HG02884 (cell line): ENCODE measurements at regions not wholly inside any gene's neighbourhood (a gene's known extent, or its start where the extent isn't known, plus 50 kb on each side); places are given as distances from the start of the nearest gene placed in this dataset.

Experiments
- ATAC-seq: cut with Tn5 transposase; IDR thresholded peaks from one replicate; pipeline ENCODE4 v1.9.1; 2021; ENCODE audit warnings: mild to moderate bottlenecking, moderate library complexity; ENCODE audit not compliant: unreplicated experiment

DNA sequence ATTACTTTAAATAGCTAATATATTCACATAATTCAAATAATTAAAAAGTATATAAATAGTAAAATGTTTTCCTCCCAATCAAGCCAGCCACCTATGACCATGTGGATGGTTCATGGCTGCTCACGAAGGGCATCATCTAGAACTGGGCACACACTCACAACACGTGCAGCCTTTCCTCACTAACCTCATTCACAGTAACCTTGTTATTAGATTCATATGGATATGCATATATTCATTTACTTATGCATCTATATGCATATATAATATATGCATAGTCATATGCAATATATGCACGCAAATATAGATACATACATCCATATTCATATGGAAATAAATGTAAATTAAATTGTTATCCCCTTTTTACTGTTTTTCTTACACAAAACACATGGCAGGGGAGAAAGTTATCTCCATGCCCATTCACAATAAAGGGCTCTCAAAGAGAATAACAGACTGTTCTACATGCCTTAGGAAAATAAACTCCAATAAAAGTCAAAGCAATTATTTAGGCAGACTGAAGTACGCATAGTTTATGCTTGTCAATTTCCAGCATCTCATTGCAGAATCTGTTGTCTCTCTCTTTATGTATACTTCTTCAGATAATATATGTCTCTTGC lies 163.9 kb upstream of the ADGRL3 start:
- ATAC-seq: no peak

DNA sequence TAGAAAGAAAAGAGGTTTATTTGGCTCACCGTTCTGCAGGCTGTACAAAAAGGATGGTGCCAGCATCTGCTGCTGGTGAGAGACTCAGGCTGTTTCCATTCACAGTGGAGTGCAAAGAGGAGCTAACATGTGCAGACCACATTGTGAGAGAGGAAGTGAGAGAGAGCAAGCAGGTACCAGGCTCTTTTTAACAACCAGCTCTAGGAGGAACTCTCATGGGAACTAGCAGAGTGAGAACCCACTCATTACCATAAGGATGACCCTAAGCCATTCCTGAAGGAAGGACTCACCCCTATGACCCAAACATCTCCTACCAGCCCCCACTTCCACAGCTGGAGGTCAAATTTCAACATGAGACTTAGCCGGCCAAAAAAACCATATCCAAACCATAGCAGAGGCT lies 158.6 kb upstream of the ADGRL3 start:
- ATAC-seq: no peak

DNA sequence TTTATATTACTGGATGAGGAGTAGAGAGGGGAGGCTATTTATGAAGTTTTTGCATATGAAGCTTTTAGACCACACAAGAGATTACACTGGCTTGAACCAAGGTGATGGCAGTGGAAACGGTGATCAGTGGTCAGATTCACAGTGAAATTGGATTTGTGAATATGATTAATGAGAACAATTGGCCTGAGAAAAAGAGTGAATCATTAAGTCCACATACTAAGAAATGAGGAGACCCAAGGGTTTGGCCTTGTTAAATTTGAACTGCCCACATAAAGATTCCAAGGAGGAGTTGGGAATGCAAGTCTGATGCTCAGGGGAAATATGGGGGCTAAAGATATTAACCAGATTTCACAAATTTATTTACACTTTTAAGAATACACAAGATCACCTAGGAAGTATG lies 155.3 kb upstream of the ADGRL3 start:
- no peak for ATAC-seq

DNA sequence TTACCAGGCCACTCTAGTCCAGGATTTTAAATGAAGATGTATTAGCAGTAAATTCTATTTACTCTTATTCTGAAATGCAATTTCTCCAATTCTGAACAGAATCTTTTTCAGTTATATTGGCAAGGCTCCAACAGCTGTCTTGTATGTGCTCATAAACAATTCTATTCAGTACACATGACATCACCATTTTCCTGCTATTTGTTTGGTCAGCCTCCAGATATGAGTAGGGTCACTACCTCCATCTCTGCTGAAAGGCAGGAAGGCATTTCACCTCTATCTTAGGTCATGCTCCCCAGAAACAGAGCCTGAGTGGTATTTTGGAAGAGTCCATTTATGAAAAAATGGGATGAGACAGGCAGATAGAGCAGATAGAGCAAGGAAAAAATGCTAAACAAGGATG lies 151.1 kb upstream of the ADGRL3 start:
- ATAC-seq: no peak

DNA sequence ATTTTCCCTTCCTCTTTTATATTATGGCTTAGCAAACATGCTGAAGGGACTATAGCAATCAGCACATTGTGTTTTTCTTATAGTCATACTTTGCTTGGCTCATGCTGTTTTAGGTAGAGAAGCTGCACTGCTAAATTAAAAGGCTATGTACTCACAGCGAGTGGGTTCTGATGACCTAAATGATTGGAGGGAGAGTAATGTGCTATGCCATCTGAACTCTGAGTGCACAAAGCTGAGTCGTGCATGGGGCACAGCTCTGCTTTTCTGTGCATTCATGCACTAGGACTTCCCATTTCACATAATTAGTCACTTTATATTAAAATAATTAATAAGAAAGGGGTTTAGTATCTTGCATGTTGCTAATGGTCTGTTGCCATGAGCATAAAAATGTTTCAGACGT lies 132.7 kb upstream of the ADGRL3 start:
- no peak for ATAC-seq

DNA sequence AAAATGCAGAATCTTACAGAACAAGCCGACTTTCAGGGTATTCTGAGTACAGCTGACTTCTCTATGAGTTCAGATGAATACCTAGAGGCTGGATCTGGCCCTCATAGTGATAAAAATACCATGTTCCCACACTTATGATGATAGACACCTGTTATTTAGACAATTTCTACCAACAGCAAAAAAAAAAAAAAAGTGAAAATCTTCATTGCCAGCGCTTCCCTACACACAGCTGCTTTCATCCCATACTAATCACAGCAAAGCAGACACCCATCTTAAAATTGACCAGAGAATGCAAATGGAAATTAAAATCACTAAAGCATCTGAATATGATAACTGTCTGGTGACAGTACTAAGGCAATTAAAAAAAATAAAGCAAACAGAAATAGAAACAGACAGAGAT lies 132.1 kb upstream of the ADGRL3 start:
- ATAC-seq: no peak

DNA sequence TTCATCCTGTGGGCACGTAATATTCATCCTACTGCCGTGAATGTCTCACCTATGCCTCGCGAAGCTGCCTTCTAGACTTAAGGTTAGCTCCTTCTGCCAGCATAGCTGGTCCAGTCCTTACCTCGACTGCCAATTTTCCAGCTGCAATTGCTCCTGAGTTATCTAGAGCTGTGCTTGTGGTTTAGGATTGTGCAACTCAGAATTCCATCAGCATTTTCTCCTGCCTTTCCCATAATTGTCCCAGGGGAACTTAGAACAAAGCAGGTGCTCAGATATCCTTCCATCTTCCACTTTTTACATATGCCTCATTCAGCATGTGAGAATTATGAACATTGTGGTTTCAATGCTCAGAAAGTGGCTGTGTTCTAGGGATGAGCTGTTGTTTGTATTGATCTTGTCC lies 131.4 kb upstream of the ADGRL3 start:
- no peak for ATAC-seq

DNA sequence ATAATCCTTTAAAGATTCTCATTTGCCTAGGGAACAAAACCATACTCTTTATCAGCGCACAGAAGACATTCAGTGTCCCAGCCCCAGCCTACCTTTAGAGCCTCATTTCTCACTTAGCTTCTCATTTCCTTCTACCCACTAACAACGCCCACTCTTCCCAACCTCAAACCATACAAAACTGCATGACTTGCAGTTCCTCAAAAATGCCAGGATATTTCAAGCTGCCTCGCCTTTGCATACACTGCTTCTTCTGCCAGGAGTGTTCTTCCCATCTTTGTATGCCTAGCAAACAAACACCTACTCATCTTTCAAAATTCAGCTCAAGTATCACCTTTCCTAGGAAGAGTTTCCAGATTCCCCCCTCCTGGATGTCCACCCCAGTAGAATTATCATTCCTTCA lies 129.9 kb upstream of the ADGRL3 start:
- ATAC-seq: no peak

DNA sequence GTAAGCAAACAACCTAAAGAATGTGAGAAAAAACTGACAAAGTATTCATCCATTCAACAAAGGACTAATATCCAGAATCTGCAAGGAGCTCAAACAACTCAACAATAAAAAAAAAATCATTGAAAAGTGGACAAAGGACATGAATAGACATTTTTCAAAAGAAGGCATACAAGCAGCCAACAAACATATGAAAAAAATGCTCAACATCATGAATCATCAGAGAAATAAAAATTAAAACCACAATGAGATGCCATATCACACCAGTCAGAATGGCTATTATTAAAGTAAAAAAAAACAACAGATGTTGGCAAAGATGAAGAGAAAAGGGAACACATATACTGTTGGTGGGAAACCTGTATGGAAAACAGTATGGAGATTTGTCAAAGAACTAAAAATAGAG lies 120.7 kb upstream of the ADGRL3 start:
- no peak for ATAC-seq

DNA sequence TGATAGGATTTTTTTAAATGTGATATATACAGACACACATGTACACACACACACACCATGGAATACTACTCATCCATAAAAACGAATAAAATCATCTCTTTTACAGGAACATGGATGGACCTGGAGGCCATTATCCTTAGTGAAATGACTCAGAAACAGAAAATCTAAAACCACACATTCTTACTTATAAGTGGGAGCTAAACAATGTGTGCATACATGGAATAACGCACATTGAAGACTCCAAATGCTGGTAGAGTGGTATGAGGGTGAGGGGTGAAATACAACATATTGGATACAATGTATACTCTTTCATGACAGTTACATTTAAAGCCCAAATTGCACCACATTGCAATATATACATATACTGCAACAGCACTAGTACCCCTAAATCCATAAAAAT lies 120.2 kb upstream of the ADGRL3 start:
- ATAC-seq: no peak

DNA sequence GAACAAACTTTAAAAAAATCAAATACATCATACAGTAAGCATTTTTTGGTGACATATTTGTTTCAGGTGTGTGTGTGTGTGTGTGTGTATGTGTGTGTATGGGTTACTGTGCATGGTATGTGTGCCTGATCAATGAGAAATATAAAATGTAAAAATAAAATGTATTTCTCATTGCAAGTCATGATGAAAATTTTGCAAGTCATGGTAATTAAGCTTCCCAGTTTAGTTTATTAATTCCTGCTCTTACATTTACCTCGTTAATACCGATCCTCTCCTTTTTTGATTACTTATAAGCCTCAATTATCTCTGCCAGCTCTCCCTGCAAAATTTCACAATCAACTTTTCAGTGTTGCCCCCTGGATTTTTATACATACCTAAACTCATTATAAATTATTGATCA lies 114.6 kb upstream of the ADGRL3 start:
- ATAC-seq: no peak

DNA sequence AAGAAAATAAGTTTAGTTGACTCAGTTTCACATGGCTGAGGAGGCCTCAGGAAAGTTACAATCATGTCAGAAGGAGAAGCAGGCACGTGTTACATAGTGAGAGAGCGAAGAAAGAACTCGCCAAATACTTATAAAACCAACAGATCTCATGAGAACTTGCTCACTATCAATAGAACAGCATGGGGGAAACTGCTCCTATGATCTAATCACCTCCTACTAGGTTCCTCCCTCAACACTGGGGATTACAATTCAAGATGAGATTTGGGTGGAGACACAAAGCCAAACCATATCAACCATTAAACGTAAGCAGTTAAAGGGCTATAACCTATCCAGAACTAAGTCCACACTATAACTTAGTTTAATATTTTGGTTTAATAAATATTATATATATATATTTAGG lies 113.8 kb upstream of the ADGRL3 start:
- ATAC-seq: no peak

DNA sequence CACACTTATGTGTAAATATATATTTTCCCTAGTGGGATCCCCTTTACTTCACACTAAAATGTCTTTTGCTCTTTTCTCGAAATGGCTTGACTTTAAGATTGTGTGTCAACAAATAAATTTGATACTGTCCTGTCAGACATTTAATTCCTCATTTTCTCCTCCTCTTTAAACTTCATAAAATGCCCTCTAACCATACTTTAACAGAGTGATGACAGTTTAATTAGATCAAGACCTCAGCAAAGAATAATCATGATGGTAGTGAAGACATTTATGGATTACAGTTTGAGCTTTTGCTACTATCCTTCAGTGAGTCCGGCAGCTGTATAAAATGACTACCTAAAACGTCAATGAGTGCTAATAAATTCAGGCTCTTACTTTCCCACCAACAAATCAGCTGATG lies 113.1 kb upstream of the ADGRL3 start:
- no peak for ATAC-seq

DNA sequence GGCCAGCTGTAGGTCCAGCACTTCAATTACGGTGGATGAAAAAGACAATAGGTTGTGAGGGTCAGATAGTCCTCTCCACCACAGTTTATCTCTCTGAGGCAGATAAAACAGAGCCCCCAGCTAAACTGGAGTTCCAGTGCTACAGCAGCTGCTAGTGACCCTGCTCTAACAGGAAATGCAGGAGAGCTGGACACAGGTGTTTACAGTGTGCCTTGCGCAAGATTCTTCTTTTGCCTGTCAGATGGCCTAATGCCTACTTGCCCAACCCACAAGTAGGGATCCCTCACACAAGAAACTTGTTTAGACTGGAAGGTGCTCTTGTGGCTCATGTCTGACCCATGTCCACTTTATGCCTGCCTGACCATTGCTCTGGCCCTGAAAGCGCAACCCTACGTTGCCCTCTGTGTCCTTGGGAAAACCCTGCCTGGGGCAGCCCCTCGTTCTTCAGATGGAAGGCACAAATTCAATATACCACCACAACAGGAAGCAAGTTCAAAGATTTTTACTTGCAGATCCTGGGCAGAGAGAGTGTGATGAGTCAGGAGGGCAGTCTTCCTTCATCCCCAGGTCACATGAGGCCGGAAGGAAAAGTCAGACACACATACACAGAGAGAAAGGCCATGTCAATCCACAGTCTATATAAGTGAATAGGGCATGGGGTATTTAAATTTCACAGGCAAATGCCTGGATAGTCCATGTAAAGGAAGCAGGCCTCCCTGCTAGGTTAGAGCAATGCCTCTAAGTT lies 105.1 kb upstream of the ADGRL3 start:
- no peak for ATAC-seq

DNA sequence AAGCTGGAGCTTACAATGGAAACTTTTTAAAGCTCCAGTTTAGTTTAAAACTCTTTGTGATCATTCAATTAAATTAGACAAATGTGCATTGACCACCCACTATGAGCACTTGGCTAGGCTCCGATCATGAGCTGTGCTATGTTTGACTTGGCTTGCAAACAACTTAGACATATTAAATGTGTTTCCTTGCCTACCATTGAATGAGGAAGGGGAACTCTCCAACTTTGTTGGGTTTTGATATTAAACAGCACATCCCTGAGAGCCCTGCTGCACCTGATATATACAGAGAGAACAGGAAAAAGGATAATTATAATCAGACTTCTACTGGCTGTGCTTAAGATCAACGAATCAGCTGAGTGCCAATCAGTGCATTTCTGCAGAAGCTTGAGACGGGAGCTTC lies 71.4 kb upstream of the ADGRL3 start:
- ATAC-seq: no peak

DNA sequence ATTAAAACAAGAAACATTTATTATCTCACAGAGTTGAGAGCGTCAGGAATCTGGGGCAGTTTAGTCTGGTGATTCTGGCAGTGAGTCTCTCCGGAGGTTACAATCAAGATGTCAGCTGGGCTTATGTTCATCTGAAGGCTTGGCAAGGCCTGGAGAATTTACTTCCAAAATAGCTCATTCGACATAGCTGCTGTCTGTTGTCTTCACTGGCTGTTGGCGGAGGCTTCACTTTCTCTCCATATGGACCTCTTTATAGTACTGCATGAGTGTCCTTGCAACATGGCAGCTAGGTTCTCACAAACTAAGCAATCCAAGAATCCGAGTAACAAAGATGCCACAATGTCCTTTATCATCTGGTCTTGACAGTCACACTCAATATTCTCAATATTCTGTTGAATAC lies 70.2 kb upstream of the ADGRL3 start:
- no peak for ATAC-seq

DNA sequence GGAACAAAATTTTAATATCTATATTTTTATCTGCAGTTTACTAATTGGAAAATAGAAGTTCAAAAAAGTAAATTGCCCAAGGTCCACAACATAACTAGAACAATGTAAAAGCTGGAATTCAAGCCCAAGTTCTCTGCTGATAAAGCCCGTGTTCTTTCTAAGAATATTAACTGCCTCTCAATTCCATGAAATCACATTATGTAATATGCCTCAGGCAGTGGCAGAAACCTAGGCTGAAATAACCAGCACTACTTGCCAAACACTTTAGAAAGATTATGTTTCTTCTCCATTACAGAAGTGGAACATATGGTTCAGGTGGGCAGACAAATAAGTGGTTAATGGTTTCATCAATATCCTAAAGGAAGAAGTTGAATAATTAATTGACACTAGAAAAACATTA lies 56.7 kb upstream of the ADGRL3 start:
- ATAC-seq: no peak

DNA sequence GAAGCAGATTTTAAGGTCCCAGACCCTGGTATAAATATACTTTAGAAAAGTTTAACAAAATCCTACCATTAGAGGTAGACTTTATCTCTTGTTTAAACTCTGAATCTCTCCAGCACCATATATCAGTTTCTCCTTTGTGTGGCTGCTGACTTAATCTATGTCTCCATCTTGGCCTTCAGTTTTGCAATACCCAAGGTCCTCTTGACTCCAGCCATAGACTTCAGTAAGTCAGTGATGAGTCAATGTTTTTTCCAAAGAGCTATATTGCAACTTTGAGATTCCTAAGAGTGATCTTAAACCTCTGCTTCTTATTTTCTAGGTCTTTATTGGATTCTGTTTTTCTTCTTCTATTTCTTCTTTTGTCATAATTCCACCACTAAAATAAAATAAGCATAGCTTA lies 50.8 kb upstream of the ADGRL3 start:
- no peak for ATAC-seq
